ENCODE measurements at regions not wholly inside any gene's neighbourhood (a gene's known extent, or its start where the extent isn't known, plus 50 kb on each side); places are given as distances from the start of the nearest gene placed in this dataset.
A peak's percentile ranks its signal among the peaks of the same experiment; 100 is the strongest.

DNA sequence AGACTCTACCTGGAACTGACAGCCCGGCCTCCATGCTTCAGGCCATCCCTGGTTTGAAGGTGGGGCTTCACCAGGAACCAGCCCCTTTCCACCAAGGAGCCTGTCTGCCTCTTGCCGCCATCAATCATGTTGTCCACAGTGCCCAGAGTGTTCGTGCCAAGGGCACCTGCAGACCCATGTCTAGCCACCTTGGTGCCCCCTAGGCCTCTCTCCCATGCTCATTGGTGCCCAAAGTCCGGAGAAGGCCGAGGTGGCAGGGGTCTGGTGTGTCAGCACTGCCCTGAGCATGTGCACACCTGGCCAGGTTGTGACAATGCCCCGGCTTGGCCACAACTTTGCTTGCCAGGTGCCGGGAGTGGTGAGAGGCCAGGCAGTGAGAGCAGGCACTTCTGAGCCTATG lies 114.8 kb downstream of the COPS8 start:
- H3K4me3 ChIP-seq, result no peak overlapping the region
- TF ChIP-seq, protein P1, sequence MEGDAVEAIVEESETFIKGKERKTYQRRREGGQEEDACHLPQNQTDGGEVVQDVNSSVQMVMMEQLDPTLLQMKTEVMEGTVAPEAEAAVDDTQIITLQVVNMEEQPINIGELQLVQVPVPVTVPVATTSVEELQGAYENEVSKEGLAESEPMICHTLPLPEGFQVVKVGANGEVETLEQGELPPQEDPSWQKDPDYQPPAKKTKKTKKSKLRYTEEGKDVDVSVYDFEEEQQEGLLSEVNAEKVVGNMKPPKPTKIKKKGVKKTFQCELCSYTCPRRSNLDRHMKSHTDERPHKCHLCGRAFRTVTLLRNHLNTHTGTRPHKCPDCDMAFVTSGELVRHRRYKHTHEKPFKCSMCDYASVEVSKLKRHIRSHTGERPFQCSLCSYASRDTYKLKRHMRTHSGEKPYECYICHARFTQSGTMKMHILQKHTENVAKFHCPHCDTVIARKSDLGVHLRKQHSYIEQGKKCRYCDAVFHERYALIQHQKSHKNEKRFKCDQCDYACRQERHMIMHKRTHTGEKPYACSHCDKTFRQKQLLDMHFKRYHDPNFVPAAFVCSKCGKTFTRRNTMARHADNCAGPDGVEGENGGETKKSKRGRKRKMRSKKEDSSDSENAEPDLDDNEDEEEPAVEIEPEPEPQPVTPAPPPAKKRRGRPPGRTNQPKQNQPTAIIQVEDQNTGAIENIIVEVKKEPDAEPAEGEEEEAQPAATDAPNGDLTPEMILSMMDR (IDR thresholded peaks at IDR 0.05), result no peak
- no peak for TF ChIP-seq POLR2A (IDR thresholded peaks at IDR 0.05)
- TF ChIP-seq EP300 (IDR thresholded peaks at IDR 0.05), result no peak
- no peaks in the 10 kb centered on the region for H3K27me3 ChIP-seq
- peaks cover 12% of the 10 kb centered on the region for H3K4me1 ChIP-seq (ENCODE audit: insufficient read depth)
- intact Hi-C loops (cut with DNase I), result no loop called here
- H3K36me3 ChIP-seq, result no peaks in the 10 kb centered on the region
- WGBS, 3 donors, result 97 to 99% (median 98%) methylated on average over 7 of the region's 7 CpGs
- DNase-seq, result peak in 3 of 5 donors; percentile 10 to 25 (median 12)
- H3K9me3 ChIP-seq, result no peaks in the 10 kb centered on the region
- H3K27ac ChIP-seq, result no peak overlapping the region

DNA sequence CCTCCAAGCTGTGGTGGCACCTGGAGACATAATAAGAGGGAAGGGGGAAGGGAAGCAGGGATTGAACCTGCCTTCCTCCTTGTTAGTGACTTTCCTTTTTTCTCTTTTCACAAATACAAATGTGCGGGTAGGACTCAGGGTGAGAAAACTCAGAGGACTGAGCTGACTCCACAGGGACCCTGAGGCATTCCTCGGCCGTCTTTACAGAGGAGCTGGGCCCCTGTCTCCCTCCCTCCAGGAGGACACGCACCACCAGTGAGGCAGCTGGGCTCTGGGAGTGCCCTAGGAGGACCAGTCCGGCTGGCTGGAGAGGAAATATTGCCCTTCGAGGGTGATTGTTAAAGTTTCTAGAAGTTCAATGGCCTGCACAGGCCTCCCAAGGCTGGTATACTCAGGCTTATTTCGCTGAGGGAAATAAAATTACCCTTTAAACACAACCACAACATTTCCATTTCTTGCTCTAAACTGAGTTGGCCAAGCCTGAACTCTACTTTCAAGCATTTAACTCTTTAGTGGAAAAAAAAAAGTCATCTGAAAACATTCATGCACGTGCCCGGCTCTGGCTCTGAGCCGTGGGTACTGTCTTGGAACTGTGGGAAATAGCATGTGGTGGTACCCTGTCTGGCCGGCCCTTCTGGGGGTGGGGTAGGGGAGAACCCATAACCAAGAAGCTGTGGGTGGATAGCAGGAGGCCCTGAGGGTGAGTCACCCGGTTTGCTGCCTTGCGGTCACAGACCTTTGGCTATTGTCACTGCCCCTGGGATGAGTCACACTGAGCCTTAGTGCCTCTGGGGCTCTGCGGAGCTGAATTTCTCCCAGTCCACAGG lies 116.0 kb downstream of the COPS8 start:
- H3K27ac ChIP-seq, result no peak overlapping the region
- no peaks in the 10 kb centered on the region for H3K27me3 ChIP-seq
- H3K4me3 ChIP-seq, result no peak overlapping the region
- 63 to 74% (median 72%) methylated on average over 14 of the region's 14 CpGs for WGBS, 3 donors
- H3K9me3 ChIP-seq, result no peaks in the 10 kb centered on the region
- DNase-seq, result peak in 2 of 5 donors; percentile 5 to 16
- TF ChIP-seq EP300 (IDR thresholded peaks at IDR 0.05) (no peak), POLR2A (IDR thresholded peaks at IDR 0.05) (no peak)
- no peaks in the 10 kb centered on the region for H3K36me3 ChIP-seq
- H3K4me1 ChIP-seq (ENCODE audit: insufficient read depth), result peaks cover 12% of the 10 kb centered on the region
- intact Hi-C loops (cut with DNase I), result no loop called here

- Histone ChIP-seq H3K4me1 (ENCODE audit: insufficient read depth) (peaks cover 6% of the 10 kb centered on the region), H3K27me3 (no peaks in the 10 kb centered on the region), H3K36me3 (no peaks in the 10 kb centered on the region), H3K9me3 (no peaks in the 10 kb centered on the region), H3K27ac (no peak overlapping the region), H3K4me3 (no peak overlapping the region)
- intact Hi-C loops (cut with DNase I), result no loop called here
- WGBS, 3 donors, result 91 to 95% (median 93%) methylated on average over 13 of the region's 13 CpGs
- TF ChIP-seq EP300 (IDR thresholded peaks at IDR 0.05) (no peak), POLR2A (IDR thresholded peaks at IDR 0.05) (no peak)
- TF ChIP-seq, protein P1 (IDR thresholded peaks at IDR 0.05), result no peak
- DNase-seq, result peak in 1 of 5 donors; percentile 11
Observed at GRCh38 chr2:237202288-237203030, 116.8 kb downstream of the COPS8 start.

DNA sequence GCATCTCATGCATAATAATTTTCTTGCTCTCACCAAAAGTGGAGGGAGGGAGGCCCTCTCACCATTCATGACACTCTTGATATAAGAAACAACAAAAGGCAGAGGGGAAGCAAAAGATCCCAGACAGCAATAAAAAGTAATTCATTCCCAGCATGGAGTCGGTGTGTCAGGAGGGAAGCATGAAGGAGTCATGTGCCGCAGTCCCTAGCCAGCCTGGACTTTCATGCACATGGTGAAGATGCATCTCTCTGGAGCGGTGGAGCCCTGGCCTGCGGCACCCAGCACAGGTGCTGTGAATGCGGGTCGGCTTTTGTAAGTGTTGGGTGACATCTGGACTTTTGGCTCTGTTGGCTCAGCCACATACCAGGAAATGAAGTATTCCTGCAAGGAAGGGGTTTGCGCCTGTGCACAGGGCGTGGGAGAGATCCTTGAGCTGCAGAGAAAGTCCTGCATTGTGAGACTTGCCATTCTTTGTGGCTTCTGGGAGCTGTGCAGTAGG lies 119.4 kb downstream of the COPS8 start:
- no peak for TF ChIP-seq EP300 (IDR thresholded peaks at IDR 0.05)
- TF ChIP-seq POLR2A (IDR thresholded peaks at IDR 0.05), result no peak
- TF ChIP-seq, protein P1 (IDR thresholded peaks at IDR 0.05), result no peak
- DNase-seq, result peak in 1 of 5 donors; percentile 8
- Histone ChIP-seq H3K36me3 (no peaks in the 10 kb centered on the region), H3K27me3 (no peaks in the 10 kb centered on the region), H3K27ac (no peak overlapping the region), H3K9me3 (no peaks in the 10 kb centered on the region), H3K4me3 (no peak overlapping the region), H3K4me1 (ENCODE audit: insufficient read depth) (peaks cover 2% of the 10 kb centered on the region)
- intact Hi-C loops (cut with DNase I), result no loop called here
- WGBS, 3 donors, result 80 to 83% (median 81%) methylated on average over 8 of the region's 8 CpGs

All from ovary (tissue), 7 donors.